Caco-2 (cell line): ENCODE measurements at regions not wholly inside any gene's neighbourhood (a gene's known extent, or its start where the extent isn't known, plus 50 kb on each side); places are given as distances from the start of the nearest gene placed in this dataset.

Experiments used
- BruUV-seq: library from RNA; stranded (reverse); fragments of 400-500 nt; replicated peaks from 2 replicates; lab custom pipeline; 2021; lab: Mats Ljungman, UMichigan
- CTCF ChIA-PET: fragments of 300-600 bp; sonication (Branson Sonifier 250); formaldehyde crosslinking; loops from one replicate; lab custom pipeline; 2022; ENCODE audit warnings: antibody characterized with exemption; lab: Charles Lee
- POLR2A ChIA-PET: fragments of 300-600 bp; sonication (Branson Sonifier 250); formaldehyde crosslinking; loops from one replicate; lab custom pipeline; 2022; ENCODE audit warnings: antibody characterized with exemption; lab: Charles Lee
- DNase-seq, 2 experiments: peaks; one replicate each; pipeline versions ENCODE4 v3.0.0 to v3.0.0-alpha.2; 2020 to 2022
- H3K27me3 ChIP-seq: replicated peaks from 2 replicates; pipeline ENCODE4 v1.6.0; 2011; ENCODE audit warnings: low read length; ENCODE audit not compliant: control insufficient read depth, insufficient read depth
- H3K36me3 ChIP-seq: 2 replicates; pipeline ENCODE4 v1.5.1; 2011; ENCODE audit warnings: low read length; ENCODE audit not compliant: control insufficient read depth, insufficient read depth
- H3K4me1 ChIP-seq: fragments of 250-450 bp; sonication (Bioruptor Pico); 2 replicates; pipeline ENCODE4 v1.5.1; 2020; ENCODE audit warnings: mild to moderate bottlenecking
- H3K4me3 ChIP-seq: 2 replicates; pipeline ENCODE4 v1.5.1; 2011; ENCODE audit warnings: low read depth, mild to moderate bottlenecking, control low read depth, low read length
- H3K9me3 ChIP-seq: fragments of 250-450 bp; sonication (Bioruptor Pico); 2 replicates; pipeline ENCODE4 v1.5.1; 2020; ENCODE audit warnings: mild to moderate bottlenecking, moderate library complexity
- H3K27ac Mint-ChIP-seq: one replicate; pipeline ENCODE4 v1.8.0; 2022; ENCODE audit warnings: mixed read lengths; ENCODE audit not compliant: unreplicated experiment
- H3K27me3 Mint-ChIP-seq: one replicate; pipeline ENCODE4 v1.8.0; 2022; ENCODE audit warnings: mixed read lengths; ENCODE audit not compliant: insufficient read depth, unreplicated experiment
- H3K36me3 Mint-ChIP-seq: one replicate; pipeline ENCODE4 v1.8.0; 2022; ENCODE audit warnings: mild to moderate bottlenecking, mixed read lengths; ENCODE audit not compliant: insufficient read depth, unreplicated experiment
- H3K4me1 Mint-ChIP-seq: one replicate; pipeline ENCODE4 v1.8.0; 2022; ENCODE audit warnings: low read depth, mixed read lengths; ENCODE audit not compliant: unreplicated experiment
- H3K4me3 Mint-ChIP-seq: one replicate; pipeline ENCODE4 v1.8.0; 2022; ENCODE audit warnings: mild to moderate bottlenecking, moderate library complexity, mixed read lengths; ENCODE audit not compliant: unreplicated experiment
- H3K9me3 Mint-ChIP-seq: one replicate; pipeline ENCODE4 v1.8.0; 2022; ENCODE audit warnings: mixed read lengths; ENCODE audit not compliant: unreplicated experiment
- CTCF ChIP-seq, 2 experiments: fragments of 200-600 bp in 1 of 2; IDR thresholded peaks; 1 replicate in 1 of 2; 2 replicates in 1 of 2; pipeline versions ENCODE4 v1.5.1 to v1.8.0; 2011 to 2022; ENCODE audit warnings: antibody characterized with exemption in 1 of 2, control low read depth in 1 of 2, inconsistent platforms in 1 of 2, low read depth in 1 of 2, low read length in 1 of 2, mild to moderate bottlenecking in 1 of 2, moderate library complexity in 1 of 2; ENCODE audit not compliant: insufficient read depth in 1 of 2, severe bottlenecking in 1 of 2, unreplicated experiment in 1 of 2
- intact Hi-C: fragments of 100-400 bp; cut with micrococcal nuclease; formaldehyde crosslinking; loops from one replicate; pipeline ENCODE4 v1.10.0; 2022; ENCODE audit not compliant: unreplicated experiment

GRCh38 chr5:158100373-158100888 lies 241.5 kb upstream of the CLINT1 start:
- ChIA-PET POLR2A (no interaction called here), CTCF (no interaction called here)
- DNase-seq, result no peak
- no peak for TF ChIP-seq CTCF (IDR thresholded peaks at IDR 0.05; ENCODE audit: insufficient read depth in 1 of 2, low read depth in 1 of 2, low read length in 1 of 2, severe bottlenecking in 1 of 2, unreplicated experiment in 1 of 2)
- Histone ChIP-seq H3K36me3 (no peaks in the 10 kb centered on the region), H3K4me3 (no peak overlapping the region), H3K9me3 (peaks cover 5% of the 10 kb centered on the region; the same call in 1 of the 2 replicates), H3K27me3 (0 out of 2 replicates have a peak, but pooled peaks cover 1% of the 10 kb centered on the region), H3K4me1 (no peaks in the 10 kb centered on the region)
- Mint-ChIP-seq H3K9me3 (no peaks in the 10 kb centered on the region), H3K27me3 (peaks cover 13% of the 10 kb centered on the region), H3K36me3 (no peaks in the 10 kb centered on the region), H3K4me1 (no peaks in the 10 kb centered on the region), H3K4me3 (no peak overlapping the region), H3K27ac (no peak overlapping the region)
- intact Hi-C loops, result no loop called here
- BruUV-seq, result no TSS peak

- BruUV-seq, result no TSS peak
- ChIA-PET POLR2A (no interaction called here), CTCF (no interaction called here)
- Mint-ChIP-seq H3K27me3 (peaks cover 13% of the 10 kb centered on the region), H3K9me3 (no peaks in the 10 kb centered on the region), H3K4me1 (no peaks in the 10 kb centered on the region), H3K27ac (no peak overlapping the region), H3K4me3 (no peak overlapping the region), H3K36me3 (no peaks in the 10 kb centered on the region)
- intact Hi-C loops, result no loop called here
- Histone ChIP-seq H3K4me3 (no peak overlapping the region), H3K27me3 (0 out of 2 replicates have a peak, but pooled peaks cover 1% of the 10 kb centered on the region), H3K36me3 (no peaks in the 10 kb centered on the region), H3K9me3 (peaks cover 5% of the 10 kb centered on the region; the same call in 1 of the 2 replicates), H3K4me1 (no peaks in the 10 kb centered on the region)
- no peak for TF ChIP-seq CTCF (IDR thresholded peaks at IDR 0.05; ENCODE audit: insufficient read depth in 1 of 2, low read depth in 1 of 2, low read length in 1 of 2, severe bottlenecking in 1 of 2, unreplicated experiment in 1 of 2)
- DNase-seq, result no peak
These were observed 240.7 kb upstream of the CLINT1 start for GRCh38 chr5:158099571-158100105.

GRCh38 chr5:158096835-158097234 lies 237.9 kb upstream of the CLINT1 start:
- no peak for DNase-seq
- peaks cover 5% of the 10 kb centered on the region; the same call in 1 of the 2 replicates for H3K9me3 ChIP-seq
- H3K27ac Mint-ChIP-seq, result no peak overlapping the region
- ChIA-PET CTCF (no interaction called here), POLR2A (no interaction called here)
- intact Hi-C loops, result no loop called here
- peaks cover 21% of the 10 kb centered on the region for H3K27me3 Mint-ChIP-seq
- TF ChIP-seq CTCF (IDR thresholded peaks at IDR 0.05; ENCODE audit: insufficient read depth in 1 of 2, low read depth in 1 of 2, low read length in 1 of 2, severe bottlenecking in 1 of 2, unreplicated experiment in 1 of 2), result no peak
- no peak overlapping the region for H3K4me3 Mint-ChIP-seq
- no peaks in the 10 kb centered on the region for H3K36me3 Mint-ChIP-seq
- H3K4me1 ChIP-seq, result no peaks in the 10 kb centered on the region
- no peaks in the 10 kb centered on the region for H3K36me3 ChIP-seq
- H3K4me1 Mint-ChIP-seq, result no peaks in the 10 kb centered on the region
- H3K4me3 ChIP-seq, result no peak overlapping the region
- no TSS peak for BruUV-seq
- no peaks in the 10 kb centered on the region for H3K9me3 Mint-ChIP-seq
- 0 out of 2 replicates have a peak, but pooled peaks cover 1% of the 10 kb centered on the region for H3K27me3 ChIP-seq
